GM21528 (cell line): ENCODE measurements at regions not wholly inside any gene's neighbourhood (a gene's known extent, or its start where the extent isn't known, plus 50 kb on each side); places are given as distances from the start of the nearest gene placed in this dataset.
"Not testable (repeated sequence)": the region's sequence is repeated elsewhere in the genome, so short reads cannot be mapped to it uniquely, and the experiment has no call there.

Experiments
- ATAC-seq: cut with Tn5 transposase; IDR thresholded peaks from one replicate; pipeline ENCODE4 v1.9.1; 2021; ENCODE audit warnings: mild to moderate bottlenecking, moderate library complexity; ENCODE audit not compliant: unreplicated experiment, low FRiP score

GRCh38 chr10:29830531-29831512 is 196.1 kb upstream of the SVIL start:
- no peak for ATAC-seq

DNA sequence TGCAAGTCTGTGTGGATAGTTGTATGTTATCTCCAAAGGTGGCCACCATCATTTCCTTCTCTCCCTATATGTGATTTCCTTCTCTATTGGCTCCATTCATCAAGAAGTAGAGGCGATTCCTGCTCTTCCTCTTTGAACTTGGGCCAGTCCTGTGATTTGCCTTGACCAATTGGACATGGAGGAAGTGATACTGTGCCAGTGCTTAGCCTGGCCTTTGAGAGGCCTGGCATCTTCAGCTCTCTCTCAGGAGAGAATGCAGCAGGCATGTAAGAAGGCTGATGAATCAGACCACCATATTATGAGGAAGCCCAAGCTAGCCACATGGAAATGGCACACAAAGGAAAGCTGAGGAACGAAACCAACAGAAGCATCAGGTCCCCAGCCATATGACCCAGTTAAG is 195.0 kb upstream of the SVIL start:
- no peak for ATAC-seq

GRCh38 chr10:29828956-29829355 is 194.2 kb upstream of the SVIL start:
- no peak for ATAC-seq

DNA sequence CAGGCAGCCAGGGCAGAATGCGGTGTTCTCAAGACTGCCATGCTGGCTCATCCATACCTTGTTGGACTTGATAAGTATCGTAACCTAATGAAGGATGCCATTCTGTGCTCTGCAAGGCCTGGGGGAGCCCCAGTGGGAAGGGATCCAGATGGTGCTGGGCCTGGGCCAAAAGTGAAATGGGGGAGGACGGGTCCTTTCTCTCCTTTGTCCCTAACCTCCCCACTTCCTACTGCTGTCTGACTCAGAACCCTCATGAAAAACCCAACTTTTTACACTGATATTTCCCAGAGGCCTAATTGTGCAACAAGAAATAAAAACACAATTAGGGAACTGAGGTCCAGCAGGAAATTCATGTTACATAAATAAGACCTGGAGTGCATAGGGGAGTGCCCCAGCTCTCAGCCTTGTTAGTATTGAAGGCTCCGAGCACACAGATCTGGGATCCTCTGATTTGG is 193.7 kb upstream of the SVIL start:
- ATAC-seq, result no peak

DNA sequence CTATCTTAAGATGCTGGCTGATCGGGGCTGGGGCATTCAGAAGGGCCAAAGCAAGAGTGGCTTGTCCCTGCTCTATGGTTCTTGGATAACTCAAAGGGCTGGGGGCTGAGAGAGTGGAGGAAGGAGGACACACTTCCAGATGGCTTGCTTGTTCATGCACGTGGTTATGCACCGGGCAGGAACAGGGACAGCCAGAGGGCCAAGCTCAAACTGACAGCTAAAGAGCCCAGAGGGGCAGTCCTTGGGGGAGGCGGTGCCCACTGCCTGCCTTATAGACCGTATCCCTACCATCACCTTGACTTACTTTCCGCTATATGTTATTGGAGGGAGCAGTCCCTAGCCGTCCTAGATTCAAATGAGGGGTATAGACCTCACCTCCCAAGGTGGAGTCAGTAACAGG is 192.7 kb upstream of the SVIL start:
- no peak for ATAC-seq

DNA sequence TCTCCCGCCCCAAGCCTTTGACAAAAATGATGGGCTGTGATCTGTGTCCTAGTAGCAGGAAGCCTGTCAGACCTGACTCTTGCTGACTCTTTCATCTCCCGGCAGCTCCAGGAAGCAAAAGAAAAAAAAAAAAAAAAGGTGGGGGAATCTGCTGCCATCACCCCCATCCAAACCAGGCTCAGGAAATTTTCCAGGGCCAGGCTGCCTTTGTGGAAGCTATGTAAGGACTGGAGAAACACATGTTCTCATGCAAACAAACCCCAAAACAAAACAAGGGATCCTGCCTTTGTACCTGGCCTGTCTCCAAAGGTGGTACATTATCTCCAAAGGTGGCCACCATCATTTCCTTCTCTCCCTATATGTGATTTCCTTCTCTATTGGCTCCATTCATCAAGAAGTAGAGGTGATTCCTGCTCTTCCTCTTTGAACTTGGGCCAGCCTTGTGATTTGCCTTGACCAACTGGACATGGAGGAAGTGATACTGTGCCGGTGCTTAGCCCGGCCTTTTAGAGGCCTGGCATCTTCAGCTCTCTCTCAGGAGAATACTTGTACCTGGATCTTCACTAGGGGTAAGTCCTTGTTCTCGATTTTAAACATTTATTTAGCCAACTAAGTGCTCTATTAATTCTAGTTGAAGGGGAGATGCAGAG is 192.2 kb upstream of the SVIL start:
- ATAC-seq, result no peak

DNA sequence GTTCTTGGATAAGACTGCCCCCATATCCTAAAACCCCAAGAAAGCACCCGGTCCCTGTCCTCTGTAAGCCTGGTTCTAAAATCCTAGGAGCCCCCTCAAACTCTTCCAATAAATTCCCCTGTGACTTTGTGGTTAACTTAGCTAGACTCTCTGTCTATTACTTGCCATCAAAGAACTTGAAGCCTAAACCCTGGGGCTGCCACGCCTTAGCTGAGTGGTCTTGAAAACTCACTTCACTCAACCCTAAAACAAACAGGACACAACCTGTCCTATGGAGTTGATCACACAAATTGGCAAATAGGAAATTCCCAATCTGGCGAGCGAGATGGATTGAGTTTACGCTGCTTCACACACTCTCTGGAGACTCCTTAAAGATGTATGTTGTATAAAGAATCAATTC is 191.4 kb upstream of the SVIL start:
- ATAC-seq, result no peak

DNA sequence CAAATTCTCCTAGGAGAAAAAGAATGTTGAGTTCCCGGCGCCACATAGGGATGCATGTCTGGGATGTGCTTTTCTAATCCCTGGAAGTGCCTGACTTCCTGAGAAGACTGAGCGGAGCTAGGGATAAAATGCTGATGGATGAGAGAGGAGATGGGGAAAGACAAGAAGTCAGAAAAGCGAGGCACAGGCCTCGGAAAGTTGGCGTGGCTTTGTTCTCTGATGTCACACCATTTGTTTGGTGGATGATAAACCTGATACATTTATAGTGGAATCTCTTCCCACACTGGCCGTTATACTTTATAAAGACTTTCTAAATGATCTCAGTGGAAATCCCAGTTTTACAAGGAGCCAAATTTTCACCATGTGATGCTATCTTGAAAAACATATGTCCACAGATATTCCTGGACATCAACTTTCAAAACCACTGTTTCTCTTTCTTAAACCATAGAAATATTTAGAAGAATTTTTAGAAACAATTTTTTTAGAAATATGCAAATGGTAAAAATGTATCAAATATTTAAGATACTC is 188.8 kb upstream of the SVIL start:
- no peak for ATAC-seq

DNA sequence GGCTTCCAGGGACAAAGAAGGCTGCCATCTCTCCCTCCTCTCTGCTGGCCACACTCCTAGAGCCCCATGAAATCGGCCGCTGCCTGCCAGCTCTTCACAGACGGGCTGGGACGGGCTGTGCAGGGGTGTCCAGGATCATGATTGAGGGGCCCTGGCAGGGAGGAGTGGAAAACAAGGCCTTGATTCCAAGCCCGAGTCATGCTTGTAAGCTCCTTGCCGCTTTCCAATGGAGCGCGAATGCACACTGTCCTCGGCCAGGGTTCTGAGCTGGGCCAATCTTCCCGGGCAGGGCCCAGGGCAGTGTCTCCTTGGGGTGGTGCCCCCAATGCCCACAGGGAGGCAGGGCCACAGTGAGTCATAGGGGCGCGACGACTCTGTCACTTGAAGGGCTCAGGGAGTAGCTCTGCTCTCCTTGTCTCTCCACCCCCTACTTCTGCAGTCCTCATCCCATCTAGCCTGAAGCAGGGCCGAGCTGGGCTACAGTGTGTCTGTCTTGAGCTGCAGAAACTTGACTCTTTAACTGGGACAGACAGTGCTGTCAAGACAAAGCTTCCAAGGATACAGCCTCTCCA is 186.2 kb upstream of the SVIL start:
- ATAC-seq, result no peak

DNA sequence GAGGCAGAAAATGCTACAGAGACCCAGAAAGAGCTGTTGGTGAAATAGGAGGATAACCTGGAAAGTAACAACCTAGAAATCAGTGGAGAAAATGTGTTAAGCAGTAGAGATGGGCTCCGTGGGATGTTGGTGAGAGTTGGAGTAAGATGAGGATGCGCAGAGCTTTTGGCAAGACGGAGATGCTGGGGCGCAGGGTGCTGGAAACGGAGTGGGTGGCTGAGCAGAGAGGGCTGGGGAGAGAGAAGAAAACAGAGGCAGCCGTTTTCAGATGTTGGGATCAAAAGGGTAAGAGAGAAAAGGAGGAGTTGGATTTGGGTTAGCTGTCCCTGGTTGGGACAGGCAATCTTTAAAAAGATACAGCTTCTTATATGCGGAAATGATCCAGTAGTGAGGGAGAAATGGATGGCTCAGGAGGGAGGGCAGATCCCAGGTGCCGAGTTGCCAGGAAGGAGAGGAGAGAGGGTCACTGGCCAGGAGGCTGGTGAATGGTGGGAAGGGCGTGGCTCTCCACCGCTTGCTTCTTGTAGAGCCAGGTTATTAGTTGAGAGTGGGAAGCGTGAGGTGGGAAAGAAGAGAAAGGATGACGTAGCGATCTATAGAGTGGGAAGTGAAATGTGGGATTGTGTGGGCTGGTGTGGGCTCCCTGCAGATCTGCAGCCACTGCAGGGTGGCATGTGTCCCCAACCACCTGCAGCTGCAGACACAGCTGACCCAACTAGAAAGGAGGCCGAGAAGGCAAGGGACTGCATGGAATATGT is 182.2 kb upstream of the SVIL start:
- no peak for ATAC-seq

DNA sequence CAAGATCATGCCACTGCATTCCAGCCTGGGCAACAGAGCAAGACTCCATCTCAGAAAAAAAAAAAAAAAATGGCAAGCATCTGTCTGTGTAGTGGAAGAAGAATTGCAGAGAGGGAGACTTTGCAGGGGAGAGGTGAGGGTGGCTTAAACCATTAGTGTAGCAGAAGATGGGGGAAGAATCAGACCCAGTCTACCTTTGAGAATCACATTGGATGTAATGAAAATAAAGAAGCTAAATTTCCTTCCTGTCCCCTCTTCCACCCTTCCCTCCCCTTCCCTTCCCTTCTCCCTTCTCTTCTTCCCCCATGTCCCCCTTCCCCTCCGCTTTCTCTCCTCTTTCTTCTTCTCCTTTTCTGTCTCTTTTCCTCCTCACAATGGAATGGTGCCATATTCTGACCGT is 180.8 kb upstream of the SVIL start:
- ATAC-seq, result no peak

GRCh38 chr10:29811751-29812427 is 177.1 kb upstream of the SVIL start:
- no peak for ATAC-seq

- no peak for ATAC-seq
Measured at GRCh38 chr10:29810816-29811215, 176.0 kb upstream of the SVIL start.

GRCh38 chr10:29810231-29810630 is 175.5 kb upstream of the SVIL start:
- ATAC-seq, result not testable (repeated sequence)

DNA sequence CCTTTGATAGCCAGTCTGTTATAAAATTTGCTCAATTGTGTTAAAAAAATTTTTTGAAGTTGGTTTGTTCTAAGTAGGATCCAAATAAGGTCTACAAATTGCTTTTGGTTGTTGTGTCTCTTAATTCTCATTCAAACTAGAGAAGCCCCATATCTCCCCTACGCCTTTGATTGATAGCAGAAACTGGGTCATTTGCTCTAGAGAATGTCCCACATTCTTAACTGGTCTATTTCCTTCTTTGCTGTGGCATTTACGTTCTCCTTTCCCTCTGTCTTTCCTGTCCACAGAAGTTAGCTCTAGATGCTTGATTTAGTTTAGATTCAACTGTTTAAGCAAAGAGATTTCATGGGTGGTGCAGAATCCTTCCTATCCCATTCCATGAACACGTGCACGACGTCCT is 174.6 kb upstream of the SVIL start:
- no peak for ATAC-seq

- ATAC-seq, result no peak
Measured at GRCh38 chr10:29807163-29807806, 172.5 kb upstream of the SVIL start.

DNA sequence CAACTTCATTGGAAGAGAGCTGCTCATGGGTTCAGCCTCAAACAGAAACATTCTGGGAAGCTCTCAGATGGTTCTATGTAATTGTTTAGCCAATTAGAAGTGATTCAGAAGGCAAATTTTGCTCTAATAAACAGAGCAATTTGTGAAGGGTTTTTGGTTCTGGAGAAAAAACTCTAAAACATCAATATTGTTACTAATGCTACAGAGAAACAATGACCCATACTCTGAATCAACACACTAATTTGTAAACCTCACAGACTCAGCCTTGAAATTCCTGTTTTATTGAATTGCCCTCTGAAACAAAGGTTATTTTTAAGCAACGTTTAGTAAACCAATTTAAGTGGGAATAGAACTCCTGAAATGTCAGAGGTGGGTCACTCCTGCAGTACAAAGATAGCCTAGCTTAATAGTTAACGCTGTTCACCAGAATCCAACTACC is 171.6 kb upstream of the SVIL start:
- ATAC-seq, result no peak

GRCh38 chr10:29805134-29805723 is 170.5 kb upstream of the SVIL start:
- ATAC-seq, result no peak
